ES-I3 (cell line): ENCODE measurements at regions not wholly inside any gene's neighbourhood (a gene's known extent, or its start where the extent isn't known, plus 50 kb on each side); places are given as distances from the start of the nearest gene placed in this dataset.
"Not testable (repeated sequence)": the region's sequence is repeated elsewhere in the genome, so short reads cannot be mapped to it uniquely, and the experiment has no call there.

Experiments
- H3K36me3 ChIP-seq: 2 replicates; pipeline ENCODE4 v1.6.1; 2013; ENCODE audit warnings: mild to moderate bottlenecking, low read length, control low read depth, moderate library complexity; ENCODE audit not compliant: insufficient read depth
- H3K4me1 ChIP-seq: 2 replicates; pipeline ENCODE4 v1.6.1; 2013; ENCODE audit warnings: mild to moderate bottlenecking, control low read depth, low read length; ENCODE audit not compliant: insufficient read depth
- H3K9ac ChIP-seq: 2 replicates; pipeline ENCODE4 v1.6.1; 2013; ENCODE audit warnings: low read depth, mild to moderate bottlenecking, low read length, moderate library complexity
- H3K9me3 ChIP-seq: 2 replicates; pipeline ENCODE4 v1.6.1; 2013; ENCODE audit warnings: mild to moderate bottlenecking, low read length, moderate library complexity; ENCODE audit not compliant: control insufficient read depth, insufficient read depth

DNA sequence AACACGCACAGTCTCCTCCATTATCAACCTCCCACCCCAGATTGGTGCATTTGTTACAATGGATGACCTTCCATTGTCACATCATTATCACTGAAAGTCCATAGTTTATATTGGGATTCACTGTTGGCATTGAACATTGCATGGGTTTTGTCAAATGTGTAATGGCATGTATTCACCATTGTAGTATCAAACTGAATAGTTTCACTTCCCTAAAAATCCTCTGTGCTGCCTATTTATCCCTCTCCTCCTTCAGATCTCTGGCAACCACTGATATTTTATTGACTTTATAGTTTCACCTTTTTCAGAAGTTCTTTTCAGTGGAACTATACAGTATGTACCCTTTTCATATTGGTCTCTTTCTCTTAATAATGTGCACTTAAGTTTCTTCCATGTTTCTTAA, 1565.4 kb downstream of the PCDH18 start:
- H3K9ac ChIP-seq: no peak overlapping the region
- no peaks in the 10 kb centered on the region for H3K9me3 ChIP-seq
- no peaks in the 10 kb centered on the region for H3K36me3 ChIP-seq
- no peaks in the 10 kb centered on the region for H3K4me1 ChIP-seq

DNA sequence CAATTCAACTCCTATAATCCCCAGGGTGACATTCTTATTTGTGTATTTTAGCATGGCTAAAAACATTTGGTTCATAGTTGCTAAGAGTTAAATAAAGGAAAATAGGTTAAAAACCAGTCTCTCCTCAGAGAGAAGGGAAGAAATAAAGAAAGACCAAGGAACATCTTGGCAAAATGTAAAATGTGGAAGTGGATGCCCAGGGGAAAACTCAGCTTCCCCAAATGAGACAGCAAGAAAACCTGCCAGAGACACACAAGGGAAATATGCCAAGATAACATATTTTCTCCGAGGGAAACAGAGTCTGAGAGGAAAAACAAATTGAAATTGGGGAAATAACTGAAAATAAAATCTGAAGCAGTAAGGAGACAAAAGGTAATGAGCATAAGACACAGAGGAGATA, 1569.3 kb downstream of the PCDH18 start:
- H3K4me1 ChIP-seq: no peaks in the 10 kb centered on the region

GRCh38 chr4:135949931-135950330, 1582.4 kb downstream of the PCDH18 start:
- Histone ChIP-seq H3K9ac (no peak overlapping the region), H3K4me1 (no peaks in the 10 kb centered on the region), H3K36me3 (no peaks in the 10 kb centered on the region), H3K9me3 (no peaks in the 10 kb centered on the region; the same call in 1 of the 2 replicates)

More for the DNA sequence above, 1569.3 kb downstream of the PCDH18 start:
- H3K9me3 ChIP-seq: no peaks in the 10 kb centered on the region
- no peaks in the 10 kb centered on the region for H3K36me3 ChIP-seq
- no peak overlapping the region for H3K9ac ChIP-seq

GRCh38 chr4:135948797-135949196, 1583.5 kb downstream of the PCDH18 start:
- Histone ChIP-seq H3K9ac (no peak overlapping the region), H3K36me3 (no peaks in the 10 kb centered on the region), H3K4me1 (no peaks in the 10 kb centered on the region), H3K9me3 (no peaks in the 10 kb centered on the region)

DNA sequence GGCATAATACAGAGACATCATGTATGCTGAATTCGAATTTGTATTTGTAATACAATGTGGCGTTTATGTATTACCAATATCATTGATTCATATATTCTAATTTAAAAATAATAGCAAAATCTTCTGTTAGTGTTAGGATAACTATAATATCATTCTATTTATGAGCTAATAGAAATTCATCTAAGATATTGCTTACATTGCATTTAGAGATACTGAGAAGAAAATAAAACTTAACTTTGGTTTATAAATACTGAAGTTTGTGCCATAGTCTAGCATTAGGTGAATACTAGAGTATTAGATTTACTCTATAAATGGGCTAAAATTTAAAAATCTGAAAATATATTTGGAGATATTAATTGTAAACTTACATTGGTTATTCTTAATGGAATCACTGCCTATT, 1590.6 kb downstream of the PCDH18 start:
- Histone ChIP-seq H3K9ac (no peak overlapping the region), H3K36me3 (no peaks in the 10 kb centered on the region), H3K9me3 (no peaks in the 10 kb centered on the region), H3K4me1 (no peaks in the 10 kb centered on the region)

GRCh38 chr4:135934026-135934425, 1598.3 kb downstream of the PCDH18 start:
- Histone ChIP-seq H3K9ac (no peak overlapping the region), H3K4me1 (no peaks in the 10 kb centered on the region), H3K9me3 (no peaks in the 10 kb centered on the region), H3K36me3 (no peaks in the 10 kb centered on the region)

GRCh38 chr4:135927651-135928050, 1604.6 kb downstream of the PCDH18 start:
- H3K36me3 ChIP-seq: no peaks in the 10 kb centered on the region
- no peaks in the 10 kb centered on the region for H3K4me1 ChIP-seq
- H3K9me3 ChIP-seq: no peaks in the 10 kb centered on the region
- H3K9ac ChIP-seq: no peak overlapping the region

GRCh38 chr4:135921081-135921480, 1611.2 kb downstream of the PCDH18 start:
- no peak overlapping the region for H3K9ac ChIP-seq
- no peaks in the 10 kb centered on the region for H3K4me1 ChIP-seq
- no peaks in the 10 kb centered on the region for H3K9me3 ChIP-seq
- H3K36me3 ChIP-seq: no peaks in the 10 kb centered on the region

DNA sequence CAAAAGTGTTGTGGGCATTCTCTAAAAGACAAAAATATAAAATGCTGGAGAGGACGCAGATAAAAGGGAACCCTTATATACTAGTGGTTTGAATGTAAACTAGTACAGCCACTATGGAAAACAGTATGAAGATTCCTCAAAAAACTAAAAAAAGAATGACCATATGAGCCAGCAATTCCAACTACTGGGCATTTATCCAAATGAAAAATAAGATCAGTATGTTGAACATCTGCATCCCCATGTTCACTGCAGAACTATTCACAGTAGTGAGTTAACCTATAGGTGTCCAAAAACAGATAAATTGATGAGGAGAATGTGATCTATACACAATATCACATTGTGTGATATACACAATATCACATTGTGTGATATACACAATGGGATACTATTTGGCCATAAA, 1615.3 kb downstream of the PCDH18 start:
- Histone ChIP-seq H3K4me1 (no peaks in the 10 kb centered on the region), H3K9ac (no peak overlapping the region), H3K36me3 (no peaks in the 10 kb centered on the region), H3K9me3 (no peaks in the 10 kb centered on the region)

GRCh38 chr4:135900956-135901355, 1631.3 kb downstream of the PCDH18 start:
- Histone ChIP-seq H3K9ac (no peak overlapping the region), H3K9me3 (no peaks in the 10 kb centered on the region), H3K36me3 (no peaks in the 10 kb centered on the region), H3K4me1 (no peaks in the 10 kb centered on the region)

DNA sequence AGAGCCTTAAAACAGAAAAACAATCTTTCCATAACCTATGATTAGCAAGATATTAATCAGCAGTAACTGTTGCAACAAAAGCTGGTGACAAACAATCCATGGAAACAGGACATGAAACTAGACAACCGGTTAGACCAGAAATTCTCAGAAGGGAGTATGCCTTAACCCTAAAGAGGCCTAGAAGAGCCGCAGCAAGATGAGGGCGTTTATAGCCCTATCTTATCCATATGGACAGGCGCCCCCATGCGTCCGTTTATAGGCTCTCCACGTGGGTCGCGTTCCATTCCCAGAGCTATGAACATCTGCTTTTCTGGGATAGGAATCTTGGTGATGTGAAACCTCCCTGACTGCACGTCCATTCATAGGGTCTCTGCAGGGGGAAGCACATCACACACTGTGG, 1662.7 kb upstream of the PABPC4L start:
- H3K9me3 ChIP-seq, H3K9ac ChIP-seq, H3K4me1 ChIP-seq, H3K36me3 ChIP-seq: not testable (repeated sequence)

- H3K36me3 ChIP-seq: no peaks in the 10 kb centered on the region
- 0 out of 2 replicates have a peak, but pooled peaks cover 5% of the 10 kb centered on the region for H3K4me1 ChIP-seq
- no peak overlapping the region for H3K9ac ChIP-seq
- no peaks in the 10 kb centered on the region for H3K9me3 ChIP-seq
Observed at GRCh38 chr4:135840781-135841180, 1639.2 kb upstream of the PABPC4L start.

DNA sequence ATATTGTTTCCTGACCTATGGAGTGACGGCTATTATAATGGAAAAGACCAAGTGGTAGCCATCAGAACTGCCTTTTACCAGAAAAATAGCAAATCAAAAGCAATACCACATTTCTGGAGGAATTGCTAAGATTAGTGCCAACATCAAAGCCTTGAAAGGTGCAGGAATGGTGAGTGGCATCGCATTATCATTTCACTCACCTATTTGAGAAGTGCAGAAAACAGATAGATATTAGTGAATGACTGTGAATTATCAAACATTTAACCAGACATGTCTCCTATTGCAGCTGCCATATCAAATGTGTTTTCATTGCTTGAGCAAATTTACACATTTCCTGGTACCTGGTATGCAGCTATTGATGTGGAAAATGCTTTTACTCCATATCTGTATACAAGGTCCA, 1638.1 kb upstream of the PABPC4L start:
- Histone ChIP-seq H3K9ac (no peak overlapping the region), H3K9me3 (no peaks in the 10 kb centered on the region), H3K4me1 (0 out of 2 replicates have a peak, but pooled peaks cover 5% of the 10 kb centered on the region), H3K36me3 (no peaks in the 10 kb centered on the region)

DNA sequence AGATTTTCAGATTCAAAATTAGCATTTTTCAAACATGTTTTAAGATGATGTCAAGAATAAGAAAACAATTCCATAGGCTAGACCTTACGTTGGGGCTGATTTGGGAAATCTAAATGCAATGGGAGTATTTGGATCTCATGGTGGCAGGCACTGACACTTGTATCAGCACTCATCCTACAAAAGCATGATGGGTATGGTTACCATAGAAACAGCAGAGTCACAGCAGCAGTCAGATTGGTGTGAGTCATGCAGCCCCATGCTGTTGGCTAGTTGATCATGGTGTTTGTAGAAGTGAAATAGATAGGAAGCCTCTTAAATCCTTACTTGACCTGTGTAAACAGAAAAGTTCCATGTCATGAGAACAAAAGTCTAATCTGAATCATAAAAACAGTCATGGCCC, 1637.3 kb upstream of the PABPC4L start:
- Histone ChIP-seq H3K9ac (no peak overlapping the region), H3K4me1 (0 out of 2 replicates have a peak, but pooled peaks cover 5% of the 10 kb centered on the region), H3K9me3 (no peaks in the 10 kb centered on the region), H3K36me3 (no peaks in the 10 kb centered on the region)

GRCh38 chr4:135834471-135834870, 1632.9 kb upstream of the PABPC4L start:
- 0 out of 2 replicates have a peak, but pooled peaks cover 5% of the 10 kb centered on the region for H3K4me1 ChIP-seq
- no peaks in the 10 kb centered on the region for H3K36me3 ChIP-seq
- no peak overlapping the region for H3K9ac ChIP-seq
- no peaks in the 10 kb centered on the region for H3K9me3 ChIP-seq

- Histone ChIP-seq H3K36me3 (no peaks in the 10 kb centered on the region), H3K4me1 (no peaks in the 10 kb centered on the region), H3K9me3 (no peaks in the 10 kb centered on the region), H3K9ac (no peak overlapping the region)
Observed at GRCh38 chr4:135833529-135833928, 1631.9 kb upstream of the PABPC4L start.
